Amniotic stem cell (primary cell): ENCODE measurements at regions not wholly inside any gene's neighbourhood (a gene's known extent, or its start where the extent isn't known, plus 50 kb on each side); places are given as distances from the start of the nearest gene placed in this dataset.
"Not testable (repeated sequence)": the region's sequence is repeated elsewhere in the genome, so short reads cannot be mapped to it uniquely, and the experiment has no call there.

Experiments
- DNase-seq: peaks from one replicate; lab custom pipeline; 2025; lab: John Stamatoyannopoulos, UW

GRCh38 chr3:115204475-115204874, 57.4 kb upstream of the ZBTB20 start:
- DNase-seq: no peak

GRCh38 chr3:115208066-115208750, 61.1 kb upstream of the ZBTB20 start:
- no peak for DNase-seq

GRCh38 chr3:115211810-115212492, 64.9 kb upstream of the ZBTB20 start:
- DNase-seq: no peak

GRCh38 chr3:115212615-115213014, 65.5 kb upstream of the ZBTB20 start:
- DNase-seq: no peak

- DNase-seq: not testable (repeated sequence)
These were observed 66.0 kb upstream of the ZBTB20 start for GRCh38 chr3:115213052-115213451.

GRCh38 chr3:115217292-115217677, 70.2 kb upstream of the ZBTB20 start:
- DNase-seq: no peak

- DNase-seq: peak; percentile 30
These were observed 70.8 kb upstream of the ZBTB20 start for GRCh38 chr3:115217678-115218451.

- no peak for DNase-seq
These were observed 71.8 kb upstream of the ZBTB20 start for GRCh38 chr3:115218859-115219258.

- DNase-seq: no peak
These were observed 77.6 kb upstream of the ZBTB20 start for GRCh38 chr3:115224687-115225086.

- no peak for DNase-seq
These were observed 79.9 kb upstream of the ZBTB20 start for GRCh38 chr3:115226844-115227445.

GRCh38 chr3:115227461-115227860, 80.4 kb upstream of the ZBTB20 start:
- DNase-seq: no peak

GRCh38 chr3:115228266-115228665, 81.2 kb upstream of the ZBTB20 start:
- DNase-seq: no peak

- DNase-seq: no peak
These were observed 85.1 kb upstream of the ZBTB20 start for GRCh38 chr3:115232167-115232566.

- no peak for DNase-seq
These were observed 85.9 kb upstream of the ZBTB20 start for GRCh38 chr3:115233021-115233420.

GRCh38 chr3:115236496-115236895, 89.4 kb upstream of the ZBTB20 start:
- DNase-seq: no peak

GRCh38 chr3:115239717-115240116, 92.6 kb upstream of the ZBTB20 start:
- peak; percentile 94 for DNase-seq

- DNase-seq: no peak
These were observed 97.3 kb upstream of the ZBTB20 start for GRCh38 chr3:115244350-115244749.

GRCh38 chr3:115245438-115245837, 98.3 kb upstream of the ZBTB20 start:
- DNase-seq: peak; percentile 72

- DNase-seq: no peak
These were observed 98.8 kb upstream of the ZBTB20 start for GRCh38 chr3:115245899-115246298.

- DNase-seq: no peak
These were observed 99.5 kb upstream of the ZBTB20 start for GRCh38 chr3:115246461-115247020.

GRCh38 chr3:115248274-115248673, 101.2 kb upstream of the ZBTB20 start:
- no peak for DNase-seq

GRCh38 chr3:115251509-115251908, 104.4 kb upstream of the ZBTB20 start:
- DNase-seq: no peak
